Breast epithelium (tissue), 3 donors: ENCODE measurements at regions not wholly inside any gene's neighbourhood (a gene's known extent, or its start where the extent isn't known, plus 50 kb on each side); places are given as distances from the start of the nearest gene placed in this dataset.

Experiments used
- POLR2A ChIP-seq: fragments of 450-650 bp; IDR thresholded peaks from one replicate; pipeline ENCODE4 v1.6.1; 2016; ENCODE audit warnings: antibody characterized with exemption, mild to moderate bottlenecking, moderate library complexity
- TF ChIP-seq, protein P1 (sequence below), 3 donors: fragments of 450-650 bp; IDR thresholded peaks; one replicate each; pipeline ENCODE4 v1.5.1; 2016 to 2017; ENCODE audit warnings: antibody characterized with exemption in 3 of 3, mild to moderate bottlenecking in 3 of 3, moderate library complexity in 3 of 3

DNA sequence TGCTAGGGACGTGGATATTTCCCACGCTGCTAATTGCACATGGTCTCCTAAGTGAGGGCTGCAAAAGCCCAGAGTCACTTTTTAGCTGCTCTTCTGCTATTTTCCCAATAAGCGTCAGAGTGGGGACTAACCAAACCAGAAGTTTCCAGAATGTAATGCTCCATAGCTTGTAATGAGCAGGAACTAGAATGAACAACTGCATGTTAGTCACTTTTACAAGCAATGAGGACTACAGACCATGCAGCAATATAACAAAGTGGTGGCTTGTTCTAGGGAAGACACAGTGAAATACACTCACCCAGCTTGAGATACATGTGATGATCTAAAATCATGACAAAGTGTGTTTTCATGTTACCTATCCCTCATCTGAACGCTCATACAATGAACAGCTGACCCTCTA lies 314.1 kb upstream of the SGK1 start:
- TF ChIP-seq POLR2A: no peak
- TF ChIP-seq, protein P1, sequence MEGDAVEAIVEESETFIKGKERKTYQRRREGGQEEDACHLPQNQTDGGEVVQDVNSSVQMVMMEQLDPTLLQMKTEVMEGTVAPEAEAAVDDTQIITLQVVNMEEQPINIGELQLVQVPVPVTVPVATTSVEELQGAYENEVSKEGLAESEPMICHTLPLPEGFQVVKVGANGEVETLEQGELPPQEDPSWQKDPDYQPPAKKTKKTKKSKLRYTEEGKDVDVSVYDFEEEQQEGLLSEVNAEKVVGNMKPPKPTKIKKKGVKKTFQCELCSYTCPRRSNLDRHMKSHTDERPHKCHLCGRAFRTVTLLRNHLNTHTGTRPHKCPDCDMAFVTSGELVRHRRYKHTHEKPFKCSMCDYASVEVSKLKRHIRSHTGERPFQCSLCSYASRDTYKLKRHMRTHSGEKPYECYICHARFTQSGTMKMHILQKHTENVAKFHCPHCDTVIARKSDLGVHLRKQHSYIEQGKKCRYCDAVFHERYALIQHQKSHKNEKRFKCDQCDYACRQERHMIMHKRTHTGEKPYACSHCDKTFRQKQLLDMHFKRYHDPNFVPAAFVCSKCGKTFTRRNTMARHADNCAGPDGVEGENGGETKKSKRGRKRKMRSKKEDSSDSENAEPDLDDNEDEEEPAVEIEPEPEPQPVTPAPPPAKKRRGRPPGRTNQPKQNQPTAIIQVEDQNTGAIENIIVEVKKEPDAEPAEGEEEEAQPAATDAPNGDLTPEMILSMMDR (IDR thresholded peaks at IDR 0.05): no peak
